ENCODE measurements at regions not wholly inside any gene's neighbourhood (a gene's known extent, or its start where the extent isn't known, plus 50 kb on each side); places are given as distances from the start of the nearest gene placed in this dataset.
"Not testable (repeated sequence)": the region's sequence is repeated elsewhere in the genome, so short reads cannot be mapped to it uniquely, and the experiment has no call there.

DNA sequence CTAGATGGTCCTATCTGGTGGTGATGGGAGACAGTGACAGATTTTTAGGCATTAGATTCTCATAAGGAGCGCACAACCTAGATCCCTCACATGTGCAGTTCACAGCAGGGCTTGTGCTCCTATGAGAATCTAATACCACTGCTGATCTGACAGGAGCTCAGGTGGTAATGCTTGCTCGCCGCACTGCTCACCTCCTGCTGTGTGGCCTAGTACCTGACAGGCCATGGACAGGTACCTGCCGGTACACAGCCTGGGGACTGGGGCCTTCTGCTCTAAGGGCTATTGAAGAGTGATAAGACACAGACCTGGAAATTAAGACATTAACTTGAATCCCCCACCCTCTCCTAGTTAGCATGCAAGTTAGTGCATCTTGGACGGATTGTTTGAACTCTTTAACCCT lies 64.4 kb downstream of the KLRB1 start:
- not testable (repeated sequence) for DNase-seq (ENCODE audit: low read depth in 4 of 4, low spot score in 2 of 4)

DNA sequence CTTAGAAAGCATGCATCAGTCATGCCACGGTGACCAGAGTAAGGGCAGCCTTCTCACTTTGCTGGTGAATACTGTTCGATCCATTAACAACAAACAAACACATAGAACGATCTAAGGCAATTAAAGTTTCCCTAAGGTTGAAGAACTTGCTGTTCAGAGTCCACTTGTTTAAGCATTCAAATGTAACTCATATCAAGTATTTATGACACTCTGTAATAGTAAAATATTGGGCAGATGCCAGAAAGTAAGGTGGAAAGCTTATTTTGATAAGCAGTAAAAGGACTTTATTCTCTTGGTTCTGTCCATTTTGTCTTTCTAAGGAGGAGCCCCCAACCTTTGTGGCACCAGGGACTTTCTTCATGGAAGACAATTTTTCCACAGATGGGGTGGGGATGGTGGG lies 64.9 kb downstream of the KLRB1 start:
- not testable (repeated sequence) for DNase-seq (ENCODE audit: low read depth in 4 of 4, low spot score in 2 of 4)

DNA sequence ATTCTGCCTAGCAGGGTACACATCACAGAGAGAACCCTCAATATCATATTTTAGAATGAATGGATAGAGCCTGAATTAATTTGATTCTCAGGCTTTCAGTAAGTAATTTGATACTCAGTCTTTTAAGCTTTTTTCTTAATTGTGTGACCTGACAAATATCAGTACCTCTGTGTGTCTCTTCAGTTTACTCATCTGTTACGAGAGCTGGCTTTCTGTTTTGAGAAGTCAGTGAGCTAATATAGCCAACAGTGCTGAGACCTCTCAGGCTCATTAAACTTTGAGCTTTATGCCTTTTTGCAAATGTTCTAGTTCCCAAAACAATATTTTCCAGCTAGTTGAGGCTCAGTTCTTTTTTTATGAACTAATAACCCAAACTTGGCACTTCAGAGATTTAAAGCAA lies 91.8 kb downstream of the KLRB1 start:
- DNase-seq (ENCODE audit: low read depth in 4 of 4, low spot score in 2 of 4): not testable (repeated sequence)

DNA sequence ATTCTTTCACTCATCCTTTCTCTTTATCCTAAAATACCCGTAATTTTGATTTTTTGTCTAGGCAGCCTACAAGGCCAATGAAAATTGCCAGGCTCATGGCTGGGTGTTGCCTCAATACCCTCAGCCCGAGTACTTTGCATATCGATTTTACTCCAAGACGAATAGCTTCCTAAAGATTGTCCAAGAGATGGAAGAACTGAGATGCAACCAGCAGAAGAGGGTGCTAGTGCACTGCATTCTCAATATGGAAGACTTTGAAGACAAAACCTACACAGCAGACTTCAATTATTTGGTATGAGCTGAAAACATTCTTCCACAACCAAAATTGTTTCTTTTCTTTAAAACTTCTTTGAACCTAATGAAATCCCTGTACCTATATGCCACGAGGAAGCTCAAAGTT lies 95.0 kb downstream of the KLRB1 start:
- not testable (repeated sequence) for DNase-seq (ENCODE audit: low read depth in 4 of 4, low spot score in 2 of 4)

DNA sequence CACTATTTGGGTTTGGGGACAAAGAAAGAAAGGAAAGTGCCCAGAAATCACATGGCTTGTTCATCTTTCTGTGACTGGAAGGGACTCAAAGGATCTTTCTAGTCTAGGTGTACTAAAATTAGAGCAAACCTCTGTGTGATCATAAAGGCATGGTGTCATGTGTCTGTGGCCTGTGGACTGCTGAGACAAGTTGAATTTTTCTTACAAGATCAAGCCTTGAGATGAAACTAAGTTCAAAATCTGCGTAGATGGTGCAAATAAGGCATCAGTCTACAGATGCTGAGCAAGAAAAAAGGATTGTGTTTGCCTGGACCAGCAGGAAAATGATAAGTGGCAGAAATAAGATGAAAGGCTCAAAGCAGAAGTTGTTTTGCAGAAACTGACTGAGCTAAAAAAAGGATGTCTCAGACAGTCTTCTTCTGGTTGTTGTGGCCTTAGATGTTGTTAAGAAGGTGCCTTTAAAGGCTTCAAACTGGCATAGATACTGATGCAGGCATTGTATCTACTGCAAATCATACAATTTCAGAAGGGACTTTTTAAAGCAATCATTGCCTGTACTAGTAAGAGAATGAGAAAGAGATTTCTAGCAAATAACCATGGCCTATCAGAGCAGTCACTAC lies 97.2 kb downstream of the KLRB1 start:
- DNase-seq (ENCODE audit: low read depth in 4 of 4, low spot score in 2 of 4): not testable (repeated sequence)

DNA sequence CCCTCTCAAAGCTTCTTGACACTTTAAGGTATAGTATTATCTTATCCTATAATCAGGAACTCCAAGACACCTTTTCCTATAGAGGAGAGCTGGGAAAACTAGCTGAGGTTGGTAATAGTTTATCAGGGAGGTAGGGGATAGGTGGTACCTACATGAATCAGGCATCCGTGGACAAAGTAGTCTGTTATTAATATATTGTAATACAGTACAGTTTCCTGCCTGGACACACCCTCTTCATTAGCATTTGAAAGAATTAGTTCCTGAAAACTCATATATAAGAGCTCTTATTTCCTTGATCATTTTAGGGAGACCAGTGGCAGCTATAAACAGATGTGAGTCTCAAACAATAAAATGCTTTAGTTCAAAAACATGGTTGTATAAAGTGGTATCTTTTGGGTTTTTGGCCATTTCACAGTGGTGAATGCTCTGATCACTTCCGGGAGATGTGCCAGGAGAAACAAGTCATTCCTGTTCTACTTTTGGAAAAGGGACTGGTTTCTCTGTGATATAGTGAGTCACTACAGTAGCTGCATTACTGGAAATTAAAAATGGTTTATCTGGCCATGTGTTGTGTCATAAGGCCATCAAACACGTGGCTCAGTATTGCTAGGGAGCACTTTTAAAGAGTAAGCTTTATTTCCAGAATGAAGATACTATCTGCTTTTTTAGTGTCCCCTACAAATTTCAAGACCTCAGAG lies 98.1 kb downstream of the KLRB1 start:
- DNase-seq (ENCODE audit: low read depth in 4 of 4, low spot score in 2 of 4): no peak

DNA sequence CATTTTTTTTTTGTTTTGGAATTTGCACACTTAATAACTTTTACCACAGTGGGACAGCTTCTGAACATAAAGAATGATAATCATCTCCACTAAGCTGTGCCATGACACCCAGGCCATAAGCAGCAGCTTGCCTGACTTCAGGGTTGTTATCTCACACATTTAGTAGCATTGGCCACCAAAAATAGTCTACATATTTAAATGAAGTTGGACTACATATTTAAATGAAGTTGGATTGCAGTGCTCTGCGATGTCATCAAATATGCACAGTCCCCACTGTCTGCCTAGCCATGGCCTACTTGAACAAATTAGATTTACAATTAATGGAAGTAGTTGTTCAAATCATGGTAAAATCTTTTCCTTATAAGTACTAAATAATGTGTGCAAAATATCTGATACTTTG lies 101.0 kb downstream of the KLRB1 start:
- DNase-seq (ENCODE audit: low read depth in 4 of 4, low spot score in 2 of 4): no peak

DNA sequence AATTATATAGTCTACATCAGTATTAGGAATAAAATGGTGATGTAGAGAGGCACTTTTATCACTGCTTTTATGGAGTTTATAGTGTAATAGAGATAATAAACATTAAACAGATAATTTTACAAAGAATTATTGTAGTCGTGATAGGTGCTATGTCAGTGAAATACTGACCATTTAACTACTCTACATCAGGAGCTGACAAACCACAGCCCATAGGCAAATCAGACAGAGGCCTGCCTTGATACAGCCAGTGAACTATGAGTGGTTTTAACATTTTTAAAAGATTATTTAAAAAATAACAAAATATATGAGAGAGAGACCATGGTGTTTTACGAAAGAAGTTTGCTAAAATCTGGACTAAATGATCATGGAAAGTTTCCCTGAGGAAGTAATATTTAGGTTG lies 104.3 kb downstream of the KLRB1 start:
- not testable (repeated sequence) for DNase-seq (ENCODE audit: low read depth in 4 of 4, low spot score in 2 of 4)

DNA sequence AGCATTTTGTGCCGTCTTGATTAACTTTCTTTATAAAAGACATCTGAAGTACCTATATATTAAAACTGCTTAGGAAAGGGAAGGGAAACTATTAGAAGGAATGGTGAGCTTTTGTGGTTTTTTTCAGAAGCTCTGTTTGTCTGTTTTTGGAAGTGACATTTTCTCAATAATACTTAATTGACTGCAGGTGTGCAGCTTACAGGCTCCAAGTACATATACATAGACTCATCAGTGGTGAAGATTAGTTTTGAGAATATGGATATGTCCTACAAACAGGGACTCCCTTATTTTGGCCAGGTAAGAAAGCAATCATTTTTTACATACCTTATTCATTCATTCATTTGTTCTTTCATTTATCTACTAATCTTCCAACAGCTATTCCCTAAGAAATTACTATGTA lies 104.9 kb downstream of the KLRB1 start:
- not testable (repeated sequence) for DNase-seq (ENCODE audit: low read depth in 4 of 4, low spot score in 2 of 4)

DNA sequence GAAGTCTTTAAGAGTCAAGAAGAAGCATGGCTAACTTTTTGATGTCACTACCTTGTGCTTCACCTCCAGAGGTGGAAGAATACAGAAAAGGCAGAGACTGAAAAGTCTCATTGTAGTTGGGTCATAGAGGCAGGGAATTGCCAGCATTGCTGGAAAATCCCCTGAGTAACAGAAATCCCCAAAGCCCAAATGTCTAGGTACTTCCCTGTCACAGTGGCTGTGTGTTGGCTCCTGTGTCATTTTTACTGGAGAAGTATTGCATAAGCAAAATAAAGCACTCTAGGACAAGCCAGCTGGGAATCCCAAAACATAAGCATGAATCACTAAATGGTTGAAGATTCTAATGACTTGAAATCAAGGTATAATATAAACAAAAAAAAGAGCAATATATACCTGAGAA lies 114.4 kb downstream of the KLRB1 start:
- not testable (repeated sequence) for DNase-seq (ENCODE audit: low read depth in 4 of 4, low spot score in 2 of 4)

DNA sequence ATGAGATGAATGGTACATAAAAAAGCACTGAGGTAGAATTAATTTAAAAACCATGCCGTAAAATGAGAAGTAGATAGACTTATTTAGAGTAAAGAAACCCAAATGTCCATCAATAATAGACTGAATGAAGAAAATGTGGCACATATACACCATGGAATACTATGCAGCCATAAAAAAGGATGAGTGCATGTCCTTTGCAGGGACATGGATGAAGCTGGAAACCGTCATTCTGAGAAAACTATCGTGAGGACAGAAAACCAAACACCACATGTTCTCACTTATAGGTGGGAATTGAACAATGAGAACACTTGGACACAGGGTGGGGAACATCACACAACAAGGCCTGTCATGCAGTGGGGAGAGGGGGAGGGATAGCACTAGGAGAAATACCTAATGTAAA lies 126.4 kb downstream of the KLRB1 start:
- not testable (repeated sequence) for DNase-seq (ENCODE audit: low read depth in 4 of 4, low spot score in 2 of 4)

DNA sequence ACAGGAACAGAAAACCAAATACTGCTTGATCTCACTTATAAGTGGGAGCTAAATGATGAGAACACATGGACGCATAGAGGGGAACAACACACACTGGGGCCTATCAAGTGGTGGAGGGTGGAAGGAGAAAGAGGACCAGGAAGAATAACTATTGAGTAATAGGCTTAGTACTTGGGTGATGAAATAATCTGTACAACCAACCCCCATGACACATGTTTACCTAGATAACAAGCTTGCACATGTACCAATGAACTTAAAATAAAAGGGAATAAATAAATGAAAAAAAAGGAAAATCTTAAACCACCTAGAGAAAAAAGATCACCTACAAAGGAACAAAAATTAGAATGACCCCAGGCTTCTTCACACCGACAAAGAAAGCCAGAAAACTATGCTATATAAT lies 133.5 kb downstream of the KLRB1 start:
- DNase-seq (ENCODE audit: low read depth in 4 of 4, low spot score in 2 of 4): not testable (repeated sequence)

DNA sequence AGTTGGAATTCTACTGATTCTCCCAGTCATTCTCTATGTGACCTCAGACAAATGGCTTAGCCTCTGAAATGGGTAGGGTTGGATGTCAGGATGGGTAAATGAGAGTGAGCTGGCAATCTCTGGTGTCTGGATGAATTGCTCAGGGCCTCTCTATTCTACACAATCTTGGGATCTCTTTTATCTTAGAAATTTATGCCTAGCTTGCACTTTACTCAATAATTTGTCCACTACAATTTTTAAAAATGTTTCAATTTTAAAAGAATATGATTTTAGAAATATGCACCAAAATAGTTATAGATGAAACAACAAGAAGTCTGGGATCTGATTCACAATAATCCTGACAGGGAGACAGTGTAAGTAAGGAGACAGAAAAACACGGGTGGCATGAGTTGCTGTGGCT lies 134.1 kb downstream of the KLRB1 start:
- not testable (repeated sequence) for DNase-seq (ENCODE audit: low read depth in 4 of 4, low spot score in 2 of 4)

DNA sequence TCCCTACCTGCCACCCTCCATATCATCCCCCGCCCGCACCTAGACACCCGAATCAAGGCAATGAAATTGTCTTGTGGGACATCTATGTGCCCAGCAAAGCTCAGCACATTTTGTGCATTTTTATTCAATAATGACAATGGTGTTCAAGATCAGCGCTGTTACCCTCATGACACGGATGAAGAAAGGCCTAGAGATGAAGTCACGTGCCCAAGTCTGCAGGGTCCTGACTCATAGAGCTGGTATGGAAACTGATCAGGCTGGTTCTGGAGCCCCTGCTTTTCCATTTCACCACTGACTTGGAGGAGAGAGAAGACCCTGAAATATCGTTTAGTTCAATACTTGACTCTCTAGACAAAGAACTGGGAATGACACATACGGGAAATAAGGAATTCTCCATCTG lies 136.2 kb downstream of the KLRB1 start:
- not testable (repeated sequence) for DNase-seq (ENCODE audit: low read depth in 4 of 4, low spot score in 2 of 4)

DNA sequence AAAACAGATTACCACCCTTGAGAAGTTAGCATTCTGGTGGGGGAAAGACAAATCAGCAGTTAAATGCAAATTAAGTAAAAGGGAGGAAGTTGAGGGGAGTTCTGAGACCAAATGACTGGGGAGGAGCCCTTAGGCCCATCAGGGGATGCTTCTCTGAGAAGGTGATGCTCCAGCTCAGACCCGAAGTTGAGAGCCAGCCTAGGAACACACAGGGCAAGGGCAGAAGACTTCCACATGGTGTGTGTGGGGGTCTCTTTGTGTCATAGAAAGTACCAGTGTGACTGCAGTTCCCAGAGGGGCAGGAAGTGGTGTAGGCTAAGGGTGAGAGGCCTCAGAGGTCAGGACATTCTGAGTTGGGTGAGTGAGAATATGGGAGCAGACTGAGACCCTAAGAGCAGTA lies 137.3 kb downstream of the KLRB1 start:
- not testable (repeated sequence) for DNase-seq (ENCODE audit: low read depth in 4 of 4, low spot score in 2 of 4)

DNA sequence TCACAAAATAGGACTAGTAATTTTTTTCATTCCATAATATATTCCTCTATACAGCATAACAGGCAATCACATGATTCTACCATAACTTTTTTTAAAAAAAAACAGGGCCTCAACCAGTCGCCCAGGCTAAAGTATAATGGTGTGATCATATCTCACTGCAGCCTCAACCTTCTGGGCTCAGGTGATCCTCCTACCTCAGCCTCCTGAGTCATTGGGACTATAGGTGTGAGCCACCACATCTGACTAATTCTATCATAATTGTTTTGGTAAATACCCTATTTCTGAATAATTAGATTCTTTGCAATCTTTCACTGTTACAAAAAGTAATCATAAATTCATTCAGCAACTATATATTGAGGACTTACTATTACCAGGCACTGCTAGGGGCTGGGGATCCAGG lies 137.8 kb downstream of the KLRB1 start:
- DNase-seq (ENCODE audit: low read depth in 4 of 4, low spot score in 2 of 4): not testable (repeated sequence)

DNA sequence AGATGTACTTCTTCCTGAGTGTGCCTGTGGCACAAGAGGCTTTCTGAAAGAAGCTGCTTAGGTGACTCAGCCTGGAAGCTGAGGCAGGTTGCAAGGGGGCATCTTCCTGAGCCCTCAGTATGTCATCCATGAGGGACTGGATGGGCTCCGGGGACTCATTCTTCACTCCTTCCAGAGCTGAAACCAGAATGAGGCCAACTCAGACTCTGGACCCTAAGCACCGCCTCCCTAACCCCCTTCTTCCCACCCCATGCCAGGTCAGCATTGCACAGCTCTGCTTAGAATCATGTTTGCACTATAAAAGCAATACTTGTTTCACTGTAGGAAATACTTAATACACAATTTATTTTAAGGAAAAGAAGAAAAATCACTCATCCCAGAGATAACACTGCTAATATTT lies 138.3 kb downstream of the KLRB1 start:
- not testable (repeated sequence) for DNase-seq (ENCODE audit: low read depth in 4 of 4, low spot score in 2 of 4)

DNA sequence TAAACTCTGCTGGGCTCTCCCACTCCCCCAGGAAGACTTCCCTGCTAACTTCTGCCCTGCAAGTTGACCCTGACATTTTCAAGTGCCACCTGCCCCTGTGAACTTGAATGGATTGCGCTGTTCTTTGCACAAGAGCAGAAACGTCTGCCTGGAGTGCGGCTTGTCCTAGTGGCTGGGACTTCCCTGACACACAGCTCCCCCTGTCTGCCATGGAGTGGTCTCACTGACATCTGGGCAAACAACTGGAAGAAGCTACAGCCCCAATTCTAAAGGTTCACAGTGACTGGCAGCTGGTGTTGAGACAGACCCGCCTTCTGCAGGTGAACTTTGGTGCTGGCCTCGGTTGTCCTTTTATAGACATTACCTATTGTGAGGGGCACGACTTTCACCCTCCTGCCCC lies 138.7 kb downstream of the KLRB1 start:
- DNase-seq (ENCODE audit: low read depth in 4 of 4, low spot score in 2 of 4): peak in 1 of 4 donors; percentile 49

DNA sequence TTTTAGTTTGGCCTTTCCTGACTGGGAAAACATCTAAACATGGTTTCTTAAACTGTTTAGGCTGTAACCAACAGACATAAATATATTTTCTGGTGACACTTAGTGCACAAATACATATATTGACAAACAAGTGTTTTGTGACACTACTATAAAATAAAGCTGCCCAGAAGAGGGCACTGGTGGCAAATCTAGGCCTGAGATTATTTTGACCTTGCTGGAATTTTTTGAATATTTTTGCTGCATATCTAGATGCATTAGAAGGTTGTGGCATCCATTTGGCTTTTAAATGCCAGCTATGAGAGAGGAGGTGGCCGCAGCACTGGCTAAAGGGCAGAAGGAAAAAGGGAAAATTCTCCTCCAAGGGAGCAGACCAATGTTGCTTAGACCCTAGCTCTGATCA lies 139.6 kb downstream of the KLRB1 start:
- DNase-seq (ENCODE audit: low read depth in 4 of 4, low spot score in 2 of 4): not testable (repeated sequence)

DNA sequence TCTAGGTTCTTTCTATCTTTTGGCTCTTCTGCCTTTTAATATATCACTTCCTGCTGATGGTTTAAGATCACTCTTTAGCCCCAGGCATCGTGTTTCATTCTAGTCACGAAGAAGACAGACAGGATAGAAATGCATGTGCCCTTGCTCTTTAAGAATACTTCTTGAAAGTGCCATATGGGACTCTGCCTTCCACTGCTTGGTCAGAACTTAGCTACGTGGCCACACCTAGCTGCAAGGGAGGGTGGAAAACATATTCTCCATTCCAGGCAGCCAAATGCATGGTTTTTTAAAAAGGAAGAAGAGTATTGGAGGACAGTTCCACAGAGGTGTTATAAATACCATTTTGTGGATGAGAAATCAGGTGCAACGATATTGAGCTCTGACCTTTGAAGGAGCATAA lies 143.3 kb downstream of the KLRB1 start:
- no peak for DNase-seq (ENCODE audit: low read depth in 4 of 4, low spot score in 2 of 4)

DNA sequence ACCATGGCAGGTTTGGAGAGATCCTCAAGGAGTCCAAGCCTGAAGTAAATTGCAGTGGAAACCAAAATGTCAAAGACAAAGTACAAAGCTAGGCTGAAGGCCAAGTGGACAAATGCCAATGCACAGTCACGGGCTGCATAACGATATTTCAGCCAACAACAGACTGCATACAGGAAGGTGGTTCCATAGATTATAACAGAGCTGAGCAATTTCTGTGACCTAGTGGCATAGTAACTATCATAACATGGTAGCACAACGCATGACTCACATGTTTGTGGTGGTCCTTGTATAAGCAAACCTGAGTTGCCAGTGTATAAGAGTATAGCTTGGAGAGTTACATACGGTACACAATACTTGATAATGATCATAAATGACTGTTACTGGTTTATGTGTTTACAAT lies 152.2 kb downstream of the KLRB1 start:
- DNase-seq (ENCODE audit: low read depth in 4 of 4, low spot score in 2 of 4): not testable (repeated sequence)

DNA sequence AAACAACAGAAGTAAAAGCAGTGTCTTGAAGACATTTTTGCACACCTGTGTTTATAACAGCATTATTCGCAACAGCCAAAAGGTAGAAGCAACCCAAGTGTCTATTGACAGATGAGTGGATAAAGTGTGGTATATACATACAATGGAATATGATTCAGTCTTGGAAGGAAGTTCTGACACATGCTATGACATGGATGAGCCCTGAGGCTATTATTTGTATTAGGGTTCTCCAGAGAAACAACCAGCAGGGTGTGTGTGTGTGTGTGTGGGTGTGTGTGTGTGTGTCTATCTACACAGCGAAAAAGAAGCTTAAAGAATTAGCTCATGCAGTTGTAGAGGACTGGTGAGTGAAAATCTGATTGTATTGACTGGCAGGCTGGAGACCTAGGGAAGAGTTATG lies 153.7 kb downstream of the KLRB1 start:
- DNase-seq (ENCODE audit: low read depth in 4 of 4, low spot score in 2 of 4): not testable (repeated sequence)

Measured in left renal cortex interstitium (tissue), 4 donors.